ENCODE measurements at regions not wholly inside any gene's neighbourhood (a gene's known extent, or its start where the extent isn't known, plus 50 kb on each side); places are given as distances from the start of the nearest gene placed in this dataset.

GRCh38 chr1:233491953-233492620 lies 121.8 kb upstream of the KCNK1 start:
- TF ChIP-seq CTCF (IDR thresholded peaks at IDR 0.05) (no peak), POLR2A (IDR thresholded peaks at IDR 0.05) (no peak)

All from heart left ventricle (tissue), 13 donors.